HG03175 (cell line): ENCODE measurements at regions not wholly inside any gene's neighbourhood (a gene's known extent, or its start where the extent isn't known, plus 50 kb on each side); places are given as distances from the start of the nearest gene placed in this dataset.

Experiments
- ATAC-seq: cut with Tn5 transposase; IDR thresholded peaks from one replicate; pipeline ENCODE4 v1.9.1; 2021; ENCODE audit warnings: mild to moderate bottlenecking, moderate library complexity; ENCODE audit not compliant: unreplicated experiment

DNA sequence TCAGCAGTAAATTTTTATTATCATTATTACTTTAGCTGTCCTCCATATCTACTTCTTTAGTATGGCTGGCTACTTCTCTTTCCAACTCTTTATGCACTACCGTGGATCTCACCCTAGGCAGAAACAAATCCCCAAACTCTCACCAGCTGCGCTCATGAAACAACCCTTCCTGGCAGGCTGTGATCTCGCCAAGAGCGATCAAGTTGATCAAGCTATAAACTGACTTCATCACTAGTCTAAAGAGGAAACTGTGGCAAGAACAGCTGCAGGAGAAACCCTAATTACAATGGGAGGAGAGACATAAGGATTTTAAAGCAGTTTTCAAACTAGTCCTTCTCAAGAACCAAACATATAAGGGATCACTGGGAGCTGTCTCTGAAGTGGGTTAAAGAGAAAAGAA is 160.5 kb upstream of the PRSS58 start:
- ATAC-seq = no peak

DNA sequence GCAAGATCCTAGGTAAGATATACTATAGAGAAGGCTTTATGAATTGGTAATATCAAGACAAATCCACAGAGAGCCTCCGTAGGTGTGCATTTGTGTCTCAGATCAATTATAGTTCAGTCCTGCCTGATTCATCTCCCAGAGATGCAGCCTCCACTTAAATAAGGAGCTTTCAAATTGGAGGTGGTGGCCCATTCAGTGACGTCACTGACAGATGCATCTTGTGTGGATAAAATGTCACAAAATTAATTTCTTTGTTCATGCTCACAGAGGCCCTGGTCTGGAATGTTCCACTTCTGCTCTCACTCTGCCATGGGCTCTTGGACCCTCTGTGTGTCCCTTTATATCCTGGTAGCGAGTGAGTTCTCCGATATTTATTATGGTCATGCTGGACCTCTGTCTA is 157.1 kb upstream of the PRSS58 start:
- no peak for ATAC-seq

DNA sequence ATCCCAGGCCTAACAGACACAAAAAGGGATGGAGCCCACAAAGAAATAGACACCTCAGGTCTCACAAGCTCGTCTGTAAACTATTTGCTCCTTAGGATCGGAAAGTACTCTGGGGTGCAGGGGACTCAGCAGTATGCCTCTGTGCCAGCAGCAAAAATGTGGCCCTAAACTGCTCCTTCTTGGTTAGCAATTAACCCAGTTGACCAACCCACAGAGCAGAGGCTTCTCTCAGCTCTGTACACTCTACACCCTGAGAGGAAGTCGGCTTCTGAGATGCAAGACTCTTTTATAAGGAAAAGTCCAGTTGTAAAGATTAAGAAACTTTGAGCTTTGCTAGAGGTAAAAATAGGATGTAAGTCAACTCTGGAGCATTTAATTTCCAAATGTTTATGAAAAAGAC is 156.3 kb upstream of the PRSS58 start:
- peak; percentile 87 for ATAC-seq

DNA sequence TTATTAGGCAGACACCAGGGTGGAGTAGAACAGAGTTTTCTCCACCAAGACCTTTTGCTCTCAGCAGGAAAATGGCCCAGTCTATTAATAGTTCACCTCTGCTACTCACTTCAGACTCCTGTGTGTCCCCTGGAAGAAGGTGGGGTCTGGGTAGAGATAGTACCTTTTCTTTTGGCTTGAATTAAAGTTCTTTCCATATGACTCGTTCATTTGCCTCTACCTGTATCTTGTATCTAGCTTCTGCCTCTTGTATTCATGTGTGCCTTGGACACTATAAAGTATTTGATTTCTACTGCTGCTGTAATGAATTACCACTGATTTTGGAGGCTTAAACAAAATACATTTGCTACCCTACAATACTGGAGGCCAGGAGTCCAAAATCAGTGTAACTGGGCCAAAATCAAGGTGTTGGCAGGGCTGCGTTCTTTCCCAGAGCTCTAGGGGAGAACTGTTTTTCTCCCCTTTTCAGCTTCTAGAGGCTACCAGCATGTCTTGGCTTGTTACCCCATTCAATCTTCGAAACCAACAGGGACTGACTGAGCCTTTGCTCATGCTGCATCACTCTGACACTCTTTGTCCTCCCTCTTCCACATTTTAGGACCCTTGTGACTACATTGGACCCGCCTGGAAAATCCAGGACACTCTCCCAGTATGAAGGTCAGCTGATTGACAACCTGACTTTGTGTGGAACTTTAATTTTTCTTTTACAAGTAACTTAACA is 155.6 kb upstream of the PRSS58 start:
- no peak for ATAC-seq

DNA sequence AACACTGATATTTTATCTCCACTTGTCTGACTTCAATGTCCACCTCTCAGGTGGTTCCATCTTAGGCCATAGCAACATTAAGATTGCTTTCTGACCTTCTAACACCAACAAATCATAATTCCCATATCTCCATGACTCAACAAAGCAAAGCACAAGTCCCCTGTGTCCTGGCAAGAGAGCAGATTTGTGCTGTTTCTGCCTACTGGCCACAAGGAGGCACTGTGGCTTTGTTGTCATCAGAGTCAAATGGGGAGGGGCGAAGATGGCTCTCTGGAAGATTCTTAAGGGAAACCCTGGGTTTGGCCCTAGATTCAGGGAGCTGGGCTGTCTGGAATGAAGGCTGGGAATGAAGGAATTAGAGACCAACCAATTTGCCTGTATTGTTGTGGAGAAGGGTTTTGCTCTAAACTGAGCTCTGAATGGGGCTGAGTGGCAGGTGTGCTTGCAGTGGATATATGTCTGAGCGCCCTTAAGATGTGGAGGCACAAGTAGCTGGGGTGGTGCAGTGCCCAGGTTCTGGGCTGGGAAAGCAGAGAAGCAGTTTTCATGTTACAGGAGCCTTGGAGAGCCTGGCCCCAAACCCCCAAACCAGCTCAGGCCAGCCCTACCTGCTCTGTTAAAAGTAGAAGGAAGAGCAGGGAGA is 154.8 kb upstream of the PRSS58 start:
- peak; percentile 86 for ATAC-seq

DNA sequence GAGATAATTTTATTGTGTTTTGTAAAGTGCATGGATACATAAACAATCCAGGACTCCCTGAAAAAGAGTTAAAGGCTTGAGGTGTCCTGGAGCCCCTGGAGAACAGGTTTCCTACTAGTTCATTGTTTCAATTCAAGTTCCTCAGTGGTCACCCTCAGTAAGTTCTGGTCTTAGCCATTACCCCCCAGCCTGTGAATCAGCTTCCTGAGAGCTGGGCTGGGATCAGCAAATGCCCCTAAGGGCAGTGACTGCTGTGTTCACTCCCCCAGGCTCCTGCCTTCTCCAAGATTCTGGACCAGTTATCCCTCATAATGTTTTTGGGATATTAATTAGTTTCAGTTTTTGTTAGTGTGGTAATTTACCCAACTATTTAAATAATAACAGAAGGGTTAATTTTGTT is 151.6 kb upstream of the PRSS58 start:
- ATAC-seq = no peak

DNA sequence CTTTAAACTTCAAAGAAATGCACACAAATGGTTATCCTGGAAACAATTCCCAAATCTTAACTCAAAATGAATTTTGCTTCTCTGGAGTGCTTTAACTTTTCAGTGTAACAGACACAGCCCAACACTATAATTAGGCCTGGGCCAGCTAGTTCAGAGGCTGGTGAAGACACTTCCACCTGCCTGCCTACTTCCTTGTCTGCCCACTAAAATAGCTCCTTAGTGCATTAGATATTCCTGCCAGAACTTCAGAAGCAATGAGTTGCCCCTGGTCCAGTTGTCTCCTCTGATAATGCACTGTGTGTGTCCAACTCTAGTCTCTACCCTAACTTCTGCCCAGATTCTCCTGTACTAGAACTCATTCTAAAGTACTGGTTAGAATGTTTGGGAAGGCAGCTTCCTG is 150.9 kb upstream of the PRSS58 start:
- no peak for ATAC-seq

DNA sequence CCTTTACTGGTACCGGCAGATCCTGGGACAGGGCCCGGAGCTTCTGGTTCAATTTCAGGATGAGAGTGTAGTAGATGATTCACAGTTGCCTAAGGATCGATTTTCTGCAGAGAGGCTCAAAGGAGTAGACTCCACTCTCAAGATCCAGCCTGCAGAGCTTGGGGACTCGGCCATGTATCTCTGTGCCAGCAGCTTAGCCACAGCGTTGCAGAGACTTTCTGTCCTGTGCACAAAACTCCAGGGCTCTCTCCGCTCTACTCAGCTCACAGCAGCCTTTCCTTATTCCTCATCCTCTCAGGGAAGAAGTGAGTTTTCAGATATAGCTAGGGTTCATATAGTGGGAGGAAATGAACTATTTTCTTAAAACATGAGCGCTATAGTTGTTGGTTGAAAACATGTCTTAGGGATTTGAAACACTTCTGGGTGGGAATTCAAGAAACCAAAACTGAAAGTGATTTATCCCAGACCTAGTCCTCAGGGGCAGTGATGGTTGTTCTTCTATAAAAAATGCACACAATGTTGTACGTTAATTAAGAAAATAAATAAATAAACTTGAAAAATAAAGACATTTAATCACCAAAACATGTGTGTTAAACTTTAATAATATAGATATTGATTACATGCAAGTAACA is 150.2 kb upstream of the PRSS58 start:
- no peak for ATAC-seq

DNA sequence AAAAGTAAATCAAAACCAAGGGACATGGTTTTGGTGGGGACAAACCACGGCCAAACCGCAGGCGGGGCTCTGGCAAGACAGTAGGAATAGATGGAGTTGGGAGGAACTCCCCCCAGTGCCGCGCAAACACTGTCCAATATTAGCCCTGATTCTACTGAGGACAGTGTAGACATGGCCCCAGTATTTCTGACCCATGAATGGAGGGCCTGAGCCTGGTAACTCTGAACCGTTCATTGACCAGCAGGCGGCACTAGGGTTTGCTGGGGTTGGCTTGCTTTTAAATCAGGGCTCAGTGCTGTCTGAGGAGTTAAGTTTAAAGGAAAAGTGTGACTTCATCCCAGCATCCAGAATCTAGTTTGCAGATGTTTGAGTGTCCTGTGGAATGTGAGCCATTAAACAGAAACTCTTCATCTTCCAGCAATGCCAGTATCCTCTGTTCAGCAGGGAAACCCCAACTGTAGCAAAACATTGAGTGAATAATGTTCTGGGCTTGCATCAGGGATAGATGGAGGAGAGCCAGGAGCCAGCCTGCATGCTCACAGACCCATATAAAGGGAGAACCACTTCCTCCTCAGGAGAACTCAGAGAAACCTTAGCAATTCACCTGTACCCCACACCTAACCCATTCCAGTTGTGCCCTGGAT is 147.4 kb upstream of the PRSS58 start:
- no peak for ATAC-seq

DNA sequence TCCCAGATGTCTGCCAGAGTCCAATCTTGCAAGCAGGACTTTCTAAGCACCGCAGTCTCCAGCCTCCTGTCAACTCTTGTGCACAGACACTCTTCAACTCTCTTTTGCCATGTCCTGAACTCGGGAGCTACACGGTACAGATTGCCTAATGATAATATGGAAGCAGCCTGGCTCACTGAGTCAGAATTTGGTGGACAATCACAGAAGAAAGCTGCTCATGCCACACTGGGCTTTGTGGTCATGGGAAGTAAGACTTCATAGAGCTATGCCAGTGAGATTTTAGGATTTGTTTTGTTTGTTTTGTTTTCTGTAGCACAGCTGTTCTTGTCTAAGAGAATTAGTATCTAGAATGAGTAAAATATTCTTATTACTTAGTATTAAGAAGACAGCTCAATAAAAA is 144.1 kb upstream of the PRSS58 start:
- no peak for ATAC-seq

DNA sequence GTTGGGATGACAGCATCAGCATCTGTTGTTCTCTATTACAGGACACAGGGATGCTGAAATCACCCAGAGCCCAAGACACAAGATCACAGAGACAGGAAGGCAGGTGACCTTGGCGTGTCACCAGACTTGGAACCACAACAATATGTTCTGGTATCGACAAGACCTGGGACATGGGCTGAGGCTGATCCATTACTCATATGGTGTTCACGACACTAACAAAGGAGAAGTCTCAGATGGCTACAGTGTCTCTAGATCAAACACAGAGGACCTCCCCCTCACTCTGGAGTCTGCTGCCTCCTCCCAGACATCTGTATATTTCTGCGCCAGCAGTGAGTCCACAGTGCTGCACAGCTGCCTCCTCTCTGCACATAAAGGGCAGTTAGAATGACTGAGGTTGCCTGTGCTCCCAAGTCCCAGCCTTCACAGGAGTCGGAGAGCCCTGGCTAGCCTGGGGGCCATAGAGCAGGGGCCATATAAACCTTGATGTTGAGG is 142.2 kb upstream of the PRSS58 start:
- no peak for ATAC-seq

DNA sequence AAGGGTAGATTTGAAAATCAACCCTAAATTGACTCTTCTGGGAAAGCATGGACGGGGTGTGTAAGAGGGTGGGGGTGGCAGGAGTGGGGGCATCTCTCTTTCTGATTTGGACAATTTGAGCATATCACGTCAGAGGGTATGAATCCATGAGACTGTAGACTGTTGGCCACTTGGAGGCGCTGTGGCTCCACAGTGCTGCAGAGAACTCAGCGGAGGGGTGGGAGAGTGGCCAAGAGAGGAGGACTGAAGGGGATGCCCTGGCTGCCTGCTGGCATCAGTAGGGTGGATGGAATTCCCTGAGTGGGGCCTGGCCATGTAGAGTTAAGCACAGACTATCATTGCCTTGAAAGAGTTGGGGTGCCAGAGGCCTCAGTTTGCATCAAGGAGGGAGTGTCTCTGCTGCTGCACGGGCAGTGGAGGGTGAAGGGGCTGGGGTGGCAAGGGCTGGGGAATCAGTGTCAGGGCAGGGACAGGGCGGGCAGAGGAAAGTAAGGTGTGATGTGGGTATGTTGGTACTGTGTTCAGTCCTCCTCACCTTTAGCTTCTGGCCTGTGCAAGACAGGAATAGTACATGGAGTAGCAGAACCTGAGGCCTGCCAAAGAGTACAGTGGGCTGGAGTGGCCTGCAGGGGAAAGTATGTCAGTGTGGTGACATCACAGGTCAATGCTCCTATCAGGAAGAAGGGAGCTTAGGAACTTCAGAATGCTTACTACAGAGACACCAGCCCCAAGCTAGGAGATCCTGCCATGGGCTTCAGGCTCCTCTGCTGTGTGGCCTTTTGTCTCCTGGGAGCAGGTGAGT is 133.5 kb upstream of the PRSS58 start:
- ATAC-seq = no peak

DNA sequence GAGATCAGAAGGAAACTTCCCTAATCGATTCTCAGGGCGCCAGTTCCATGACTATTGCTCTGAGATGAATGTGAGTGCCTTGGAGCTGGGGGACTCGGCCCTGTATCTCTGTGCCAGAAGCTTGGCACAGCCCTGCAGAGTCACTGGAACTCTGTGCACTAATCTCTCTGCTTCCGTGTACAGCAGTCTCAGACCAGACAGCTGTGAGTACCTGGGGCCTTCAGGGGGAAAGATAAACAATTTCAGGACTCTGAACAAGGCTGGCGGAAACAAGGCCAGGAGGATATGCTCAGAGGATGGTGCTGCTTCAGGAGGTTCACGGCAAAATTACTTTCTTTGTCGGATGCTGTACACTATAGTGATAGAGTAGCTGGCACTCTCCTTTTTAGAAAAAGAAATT is 131.7 kb upstream of the PRSS58 start:
- no peak for ATAC-seq

DNA sequence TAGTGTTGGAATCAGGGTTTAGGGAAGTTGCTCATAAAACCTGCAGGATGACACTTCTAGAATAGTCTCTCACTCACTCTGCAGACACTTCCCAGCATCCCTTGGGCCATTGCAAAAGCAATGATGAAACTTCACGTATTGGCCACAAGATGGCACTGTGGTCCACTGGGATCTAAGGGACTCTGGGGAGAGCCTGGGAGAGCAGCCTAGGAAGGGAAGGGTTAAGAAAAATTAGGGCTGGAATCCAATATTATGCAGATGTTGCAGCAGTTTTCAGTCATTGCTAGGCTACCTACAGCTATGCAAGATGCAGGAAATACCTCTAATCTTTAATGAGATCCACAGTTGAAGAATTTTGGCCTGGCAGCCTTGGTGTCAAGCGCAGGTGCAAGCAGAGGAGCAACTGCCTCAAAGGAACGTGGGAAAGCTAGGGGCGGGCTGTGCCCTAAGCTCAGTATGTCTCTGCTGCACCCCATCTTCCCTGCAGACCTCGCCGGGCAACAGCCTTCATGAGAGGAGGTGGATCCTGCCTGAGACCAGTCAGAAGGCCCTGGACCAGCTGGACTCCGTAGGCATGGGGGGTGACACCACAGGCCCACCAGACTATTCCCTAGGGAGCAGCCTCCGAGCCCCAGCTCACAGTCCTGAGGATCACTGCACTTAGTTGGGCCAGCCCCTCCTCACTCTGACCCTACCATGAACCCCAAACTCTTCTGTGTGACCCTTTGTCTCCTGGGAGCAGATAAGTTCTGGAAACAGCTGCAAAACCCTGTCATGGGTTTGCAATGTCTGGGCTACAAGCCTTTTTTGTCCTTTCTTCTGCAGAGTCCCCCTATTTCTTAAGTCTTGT is 127.9 kb upstream of the PRSS58 start:
- ATAC-seq = peak; percentile 80

DNA sequence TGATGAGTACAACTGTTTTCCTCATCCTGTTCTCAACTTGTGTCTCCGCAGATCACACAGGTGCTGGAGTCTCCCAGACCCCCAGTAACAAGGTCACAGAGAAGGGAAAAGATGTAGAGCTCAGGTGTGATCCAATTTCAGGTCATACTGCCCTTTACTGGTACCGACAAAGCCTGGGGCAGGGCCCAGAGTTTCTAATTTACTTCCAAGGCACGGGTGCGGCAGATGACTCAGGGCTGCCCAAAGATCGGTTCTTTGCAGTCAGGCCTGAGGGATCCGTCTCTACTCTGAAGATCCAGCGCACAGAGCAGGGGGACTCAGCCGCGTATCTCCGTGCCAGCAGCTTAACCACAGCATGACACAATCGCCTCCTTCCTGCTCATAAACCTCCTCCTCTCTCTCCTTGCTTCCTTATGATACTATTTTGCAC is 126.7 kb upstream of the PRSS58 start:
- ATAC-seq = no peak

DNA sequence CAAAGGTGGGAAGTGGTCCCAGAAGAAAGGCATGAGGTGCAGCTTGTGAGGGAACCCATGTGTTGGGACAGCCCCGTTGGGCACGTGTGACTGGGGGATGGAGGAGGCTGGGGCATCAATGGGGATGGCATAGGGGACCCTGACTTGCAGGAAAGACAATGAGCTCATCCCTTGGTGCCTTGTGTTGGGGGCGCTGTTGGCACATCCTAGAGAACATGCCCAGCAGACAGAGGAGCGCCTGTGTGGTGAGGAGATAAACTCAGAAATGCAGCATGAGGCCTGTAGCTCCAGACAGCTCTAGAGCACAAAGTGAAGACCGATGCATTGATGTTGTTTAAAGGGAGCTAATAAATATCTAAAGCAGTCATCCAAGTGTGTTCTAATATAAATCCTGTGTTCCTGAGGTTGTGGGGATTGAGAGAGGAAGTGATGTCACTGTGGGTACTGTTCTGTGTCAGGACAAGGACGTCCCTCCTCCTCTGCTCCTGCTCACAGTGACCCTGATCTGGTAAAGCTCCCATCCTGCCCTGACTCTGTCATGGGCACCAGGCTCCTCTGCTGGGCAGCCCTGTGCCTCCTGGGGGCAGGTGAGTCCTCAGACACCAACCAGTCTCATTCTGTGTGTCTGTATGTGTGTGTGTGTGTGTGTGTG is 126.1 kb upstream of the PRSS58 start:
- ATAC-seq = no peak

DNA sequence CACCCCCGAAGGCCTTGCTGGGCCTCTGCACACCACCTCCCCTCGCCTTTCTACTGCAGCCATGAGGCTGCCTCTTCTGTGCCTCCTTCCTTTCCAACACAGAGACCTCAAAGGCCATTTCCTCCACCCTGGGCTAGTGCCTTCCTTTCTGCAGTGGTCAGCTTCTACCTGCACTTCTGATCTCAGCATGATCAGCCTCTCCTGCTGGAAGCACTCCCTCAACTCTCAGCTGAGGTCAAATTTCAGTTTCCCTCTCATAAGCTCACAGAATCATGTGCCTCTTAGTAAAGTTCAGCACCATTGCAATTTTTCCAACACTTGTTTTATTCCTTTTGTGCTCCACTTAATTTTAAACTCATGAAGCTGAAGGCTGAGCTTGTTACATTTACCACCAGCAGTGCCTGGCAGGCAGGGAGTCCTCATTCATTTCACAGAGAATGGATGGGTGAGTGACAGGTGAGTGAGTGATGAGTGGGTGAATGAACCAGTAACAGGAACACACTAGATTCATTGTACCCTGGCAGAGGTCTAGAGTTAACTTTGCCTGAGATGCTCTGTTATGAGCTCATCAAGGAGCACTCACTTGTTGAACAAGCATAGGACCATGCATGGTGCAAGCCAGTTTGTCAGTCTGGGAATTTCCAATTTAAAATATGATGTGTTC is 124.0 kb upstream of the PRSS58 start:
- no peak for ATAC-seq

DNA sequence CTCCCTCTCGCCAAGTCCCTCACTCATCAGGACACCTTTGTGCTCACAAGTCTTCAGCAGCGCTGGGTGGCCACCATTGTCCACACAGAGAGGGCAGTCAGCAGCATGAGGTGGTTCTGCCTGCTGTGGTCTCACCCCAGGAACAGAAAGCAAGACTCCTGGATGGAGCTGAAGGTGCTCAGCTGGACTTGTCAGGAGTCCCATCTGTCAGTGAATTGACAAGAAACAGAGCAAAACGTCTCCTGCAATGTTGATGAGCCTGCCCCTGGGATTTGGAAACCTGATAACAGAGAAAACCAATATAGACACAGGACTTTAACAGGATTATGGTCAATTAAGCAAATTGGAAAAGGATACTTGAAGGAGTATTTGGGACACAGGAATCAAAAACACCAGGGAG is 122.2 kb upstream of the PRSS58 start:
- ATAC-seq = no peak
